ENCODE measurements at regions not wholly inside any gene's neighbourhood (a gene's known extent, or its start where the extent isn't known, plus 50 kb on each side); places are given as distances from the start of the nearest gene placed in this dataset.

DNA sequence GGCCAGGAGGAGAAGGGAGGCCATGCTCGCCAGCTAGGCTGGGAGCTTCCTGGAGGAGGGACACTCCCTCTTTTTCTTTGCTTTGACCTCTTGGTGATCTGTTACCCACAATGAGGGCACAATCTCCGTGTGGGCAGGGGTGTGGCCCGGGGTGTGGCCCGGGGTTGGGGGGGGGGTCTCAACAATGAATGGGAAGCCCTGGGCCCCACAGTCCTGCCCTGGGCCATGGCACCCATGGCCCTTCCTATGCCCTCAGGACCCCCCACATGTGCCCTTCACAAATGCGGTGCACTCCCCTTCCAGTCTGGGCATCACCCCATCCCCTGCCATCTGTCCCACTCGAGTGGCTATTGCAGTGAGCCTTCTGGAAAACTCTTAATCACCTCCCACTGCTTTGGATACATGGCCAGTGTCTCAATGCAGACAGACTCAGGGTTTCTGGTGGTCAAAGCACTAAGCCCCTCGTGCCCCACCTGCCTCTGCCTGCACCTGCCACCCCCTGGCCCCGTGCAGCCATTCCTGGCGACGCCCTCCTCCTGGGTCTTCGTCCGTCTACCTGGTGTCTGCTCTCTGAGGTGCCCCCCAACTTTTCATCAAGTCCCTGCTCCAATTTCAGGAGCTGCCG lies 611.3 kb downstream of the TBC1D22A start:
- Mint-ChIP-seq H3K4me3 (no peak overlapping the region), H3K27me3 (ENCODE audit: low read depth in 2 of 2) (peaks cover 0 to 2% of the 10 kb centered on the region in 2 donors), H3K4me1 (no peaks in the 10 kb centered on the region), H3K27ac (no peak overlapping the region), H3K9me3 (peaks cover 1 to 3% of the 10 kb centered on the region in 2 donors), H3K36me3 (no peaks in the 10 kb centered on the region)
- Histone ChIP-seq H3K27me3 (ENCODE audit: control insufficient read depth, insufficient read depth, low read length) (no peaks in the 10 kb centered on the region), H3K9me3 (ENCODE audit: control insufficient read depth, insufficient read depth, low read length) (no peaks in the 10 kb centered on the region), H3K4me1 (ENCODE audit: control insufficient read depth, insufficient read depth, low read length) (no peaks in the 10 kb centered on the region), H3K36me3 (ENCODE audit: control insufficient read depth, insufficient read depth, low read length) (no peaks in the 10 kb centered on the region), H3K4me3 (ENCODE audit: low read length) (no peak overlapping the region), H3K27ac (ENCODE audit: low read length) (no peak overlapping the region)
- TF ChIP-seq CTCF (IDR thresholded peaks at IDR 0.05): no peak
- no peak for ATAC-seq
- WGBS (ENCODE audit: insufficient coverage): 81% methylated on average over 13 of the region's 13 CpGs
- intact Hi-C loops (cut with micrococcal nuclease): no loop called here
- DNase-seq: no peak

DNA sequence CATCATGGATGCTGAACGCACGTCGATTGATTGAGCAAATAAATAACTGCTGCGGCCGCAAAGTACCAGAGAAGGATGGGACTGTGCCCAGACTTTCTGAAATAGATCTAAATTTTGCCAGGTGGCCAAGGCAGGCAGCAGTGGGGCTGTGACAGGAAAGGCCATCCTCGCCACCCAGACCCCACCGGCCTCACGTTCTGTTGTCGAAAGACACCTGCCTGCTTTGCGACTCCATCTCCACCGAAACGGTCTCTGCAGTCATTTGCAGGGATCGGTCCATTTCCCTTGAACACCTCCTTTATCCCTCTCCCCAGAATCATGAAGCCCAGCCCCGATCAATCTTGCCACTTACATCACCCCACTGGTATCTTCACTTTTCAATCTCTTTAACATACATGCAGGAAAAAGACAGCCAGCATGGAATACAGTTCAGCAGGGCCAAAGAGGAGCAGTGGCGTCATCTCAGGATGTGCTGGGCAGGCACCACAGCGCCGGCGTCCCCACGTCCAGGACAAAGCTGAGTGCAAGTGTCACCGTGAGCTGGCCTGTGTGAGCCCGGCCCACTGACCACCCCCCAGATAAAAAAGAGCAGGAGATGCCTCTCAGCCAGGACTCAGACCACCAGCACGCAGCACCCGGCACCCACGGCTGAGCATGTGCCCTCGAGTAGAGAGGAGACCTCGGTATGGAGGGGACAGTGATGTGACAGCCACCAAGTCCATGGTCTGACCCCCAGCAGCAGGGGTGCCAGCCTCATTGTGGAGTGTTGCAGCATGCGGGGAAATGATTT lies 610.3 kb downstream of the TBC1D22A start:
- ATAC-seq (no peak), DNase-seq (no peak)
- Mint-ChIP-seq H3K9me3 (no peaks in the 10 kb centered on the region), H3K27ac (no peak overlapping the region), H3K27me3 (ENCODE audit: low read depth in 2 of 2) (no peaks in the 10 kb centered on the region), H3K36me3 (no peaks in the 10 kb centered on the region), H3K4me3 (no peak overlapping the region), H3K4me1 (no peaks in the 10 kb centered on the region)
- TF ChIP-seq CTCF (IDR thresholded peaks at IDR 0.05): no peak
- no peak overlapping the region for H3K4me3 ChIP-seq (ENCODE audit: low read length)
- no peaks in the 10 kb centered on the region for H3K27me3 ChIP-seq (ENCODE audit: control insufficient read depth, insufficient read depth, low read length)
- intact Hi-C loops (cut with micrococcal nuclease): no loop called here
- H3K9me3 ChIP-seq (ENCODE audit: control insufficient read depth, insufficient read depth, low read length): no peaks in the 10 kb centered on the region
- no peak overlapping the region for H3K27ac ChIP-seq (ENCODE audit: low read length)
- 91% methylated on average over 27 of the region's 27 CpGs for WGBS (ENCODE audit: insufficient coverage)
- no peaks in the 10 kb centered on the region for H3K4me1 ChIP-seq (ENCODE audit: control insufficient read depth, insufficient read depth, low read length)
- no peaks in the 10 kb centered on the region for H3K36me3 ChIP-seq (ENCODE audit: control insufficient read depth, insufficient read depth, low read length)

- 85% methylated on average over 15 of the region's 15 CpGs for whole genome bisulfite sequencing (ENCODE audit: insufficient coverage)
- H3K4me1 Mint-ChIP-seq: no peaks in the 10 kb centered on the region
- Histone ChIP-seq H3K27ac (ENCODE audit: low read length) (no peak overlapping the region), H3K27me3 (ENCODE audit: control insufficient read depth, insufficient read depth, low read length) (no peaks in the 10 kb centered on the region), H3K9me3 (ENCODE audit: control insufficient read depth, insufficient read depth, low read length) (no peaks in the 10 kb centered on the region), H3K36me3 (ENCODE audit: control insufficient read depth, insufficient read depth, low read length) (no peaks in the 10 kb centered on the region), H3K4me3 (ENCODE audit: low read length) (no peak overlapping the region), H3K4me1 (ENCODE audit: control insufficient read depth, insufficient read depth, low read length) (no peaks in the 10 kb centered on the region)
- ATAC-seq (no peak), DNase-seq (no peak)
- no peak for TF ChIP-seq CTCF (IDR thresholded peaks at IDR 0.05)
- H3K27me3 Mint-ChIP-seq (ENCODE audit: low read depth in 2 of 2): peaks cover 3 to 6% of the 10 kb centered on the region in 2 donors
- H3K36me3 Mint-ChIP-seq: no peaks in the 10 kb centered on the region
- no peak overlapping the region for H3K27ac Mint-ChIP-seq
- H3K4me3 Mint-ChIP-seq: no peak overlapping the region
- intact Hi-C loops (cut with micrococcal nuclease): no loop called here
- no peaks in the 10 kb centered on the region for H3K9me3 Mint-ChIP-seq
These were observed 609.7 kb downstream of the TBC1D22A start for GRCh38 chr22:47372111-47372581.
